ENCODE measurements at regions not wholly inside any gene's neighbourhood (a gene's known extent, or its start where the extent isn't known, plus 50 kb on each side); places are given as distances from the start of the nearest gene placed in this dataset.

DNA sequence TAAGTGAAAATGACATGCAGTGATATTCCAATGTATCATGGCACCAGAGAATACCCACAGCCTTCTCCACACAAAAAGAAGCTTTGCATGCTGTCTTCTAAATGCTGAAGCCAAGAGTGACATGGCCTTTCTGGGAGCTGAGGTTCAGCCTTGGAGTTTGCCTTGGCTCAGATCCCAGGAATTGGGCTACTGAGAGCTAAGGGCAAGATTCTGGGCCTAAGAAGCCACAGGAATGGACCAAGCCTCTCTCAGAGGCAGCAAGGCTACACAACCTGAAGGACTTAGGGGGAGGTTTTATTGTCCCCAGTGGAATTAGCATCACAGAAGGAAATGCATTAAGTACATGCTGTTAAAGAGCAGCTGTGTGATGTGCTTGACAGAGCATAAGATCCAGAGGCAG is 1078.5 kb downstream of the TUSC7 start:
- POLR2A ChIA-PET (ENCODE audit: unreplicated experiment) = no interaction called here
- H4K20me1 ChIP-seq (ENCODE audit: low read length) = no peaks in the 10 kb centered on the region
- H3K36me3 ChIP-seq (ENCODE audit: low read depth, low read length) = no peaks in the 10 kb centered on the region
- no peak overlapping the region for H3K4me3 ChIP-seq (ENCODE audit: low read length)
- no TSS peak for BruUV-seq (replicated peaks)
- no peak overlapping the region for H2AFZ ChIP-seq (ENCODE audit: low read length)
- CTCF ChIA-PET = no interaction called here
- H3K9me2 ChIP-seq (replicated peaks; ENCODE audit: low read length) = no peaks in the 10 kb centered on the region
- ATAC-seq (no peak), DNase-seq (peak; percentile 5)
- H3K27ac ChIP-seq (ENCODE audit: low read length) = no peak overlapping the region
- H3K9me3 ChIP-seq (ENCODE audit: low read length) = peaks cover 14% of the 10 kb centered on the region; the same call in 1 of the 2 replicates
- H3K4me2 ChIP-seq (ENCODE audit: low read length) = no peak overlapping the region
- no peak for TF ChIP-seq EZH2phosphoT487 (IDR thresholded peaks at IDR 0.05; ENCODE audit: borderline replicate concordance, low read length)
- TF ChIP-seq CTCF (conservative IDR thresholded peaks at IDR 0.05; ENCODE audit: low read depth, low read length) = no peak
- TF ChIP-seq EZH2 (IDR thresholded peaks at IDR 0.05; ENCODE audit: low read length, unreplicated experiment) = no peak
- no peaks in the 10 kb centered on the region for H3K4me1 ChIP-seq (ENCODE audit: insufficient read depth, low read length)
- no peaks in the 10 kb centered on the region for H3K27me3 ChIP-seq (ENCODE audit: low read length)
- H3K79me2 ChIP-seq (ENCODE audit: low read length) = no peaks in the 10 kb centered on the region
- intact Hi-C loops (cut with micrococcal nuclease) = no loop called here
- H3F3A ChIP-seq (ENCODE audit: low read length, unreplicated experiment) = no peaks in the 10 kb centered on the region
- H3K9ac ChIP-seq (ENCODE audit: low read length) = no peak overlapping the region

DNA sequence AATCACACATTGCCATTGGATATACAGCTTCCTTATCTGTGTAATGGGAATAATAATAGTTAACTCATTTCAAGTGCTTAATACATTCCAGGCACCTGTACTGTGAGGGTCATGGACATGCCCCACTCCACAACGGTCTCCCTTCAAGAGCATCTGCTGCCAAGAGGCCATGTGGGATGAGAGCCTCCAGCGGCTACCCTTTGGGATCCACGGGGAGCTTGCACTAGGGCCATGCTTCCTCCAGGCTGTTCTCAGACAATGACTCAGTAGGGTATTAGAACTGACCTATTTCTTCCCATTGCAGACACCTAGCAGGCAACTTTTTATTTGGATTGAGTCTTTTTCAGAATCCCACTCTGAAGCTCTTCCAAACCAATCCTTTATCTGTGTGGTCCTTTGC is 1078.9 kb downstream of the TUSC7 start:
- Histone ChIP-seq H3K79me2 (ENCODE audit: low read length) (no peaks in the 10 kb centered on the region), H3K4me2 (ENCODE audit: low read length) (no peak overlapping the region), H3K27me3 (ENCODE audit: low read length) (no peaks in the 10 kb centered on the region), H3K9ac (ENCODE audit: low read length) (no peak overlapping the region), H3K4me3 (ENCODE audit: low read length) (no peak overlapping the region), H3K36me3 (ENCODE audit: low read depth, low read length) (no peaks in the 10 kb centered on the region), H3K9me3 (ENCODE audit: low read length) (peaks cover 14% of the 10 kb centered on the region; the same call in 1 of the 2 replicates), H2AFZ (ENCODE audit: low read length) (no peak overlapping the region), H3K4me1 (ENCODE audit: insufficient read depth, low read length) (no peaks in the 10 kb centered on the region), H4K20me1 (ENCODE audit: low read length) (no peaks in the 10 kb centered on the region), H3K27ac (ENCODE audit: low read length) (no peak overlapping the region), H3K9me2 (replicated peaks; ENCODE audit: low read length) (no peaks in the 10 kb centered on the region), H3F3A (ENCODE audit: low read length, unreplicated experiment) (no peaks in the 10 kb centered on the region)
- BruUV-seq (replicated peaks) = no TSS peak
- ATAC-seq (no peak), DNase-seq (no peak)
- POLR2A ChIA-PET (ENCODE audit: unreplicated experiment) = no interaction called here
- TF ChIP-seq CTCF (conservative IDR thresholded peaks at IDR 0.05; ENCODE audit: low read depth, low read length) (no peak), EZH2 (IDR thresholded peaks at IDR 0.05; ENCODE audit: low read length, unreplicated experiment) (no peak), EZH2phosphoT487 (IDR thresholded peaks at IDR 0.05; ENCODE audit: borderline replicate concordance, low read length) (no peak)
- intact Hi-C loops (cut with micrococcal nuclease) = no loop called here
- CTCF ChIA-PET = no interaction called here

- H3K4me1 ChIP-seq (ENCODE audit: insufficient read depth, low read length) = no peaks in the 10 kb centered on the region
- H2AFZ ChIP-seq (ENCODE audit: low read length) = no peak overlapping the region
- no peak overlapping the region for H3K9ac ChIP-seq (ENCODE audit: low read length)
- no TSS peak for BruUV-seq (replicated peaks)
- no peaks in the 10 kb centered on the region for H4K20me1 ChIP-seq (ENCODE audit: low read length)
- POLR2A ChIA-PET (ENCODE audit: unreplicated experiment) = no interaction called here
- TF ChIP-seq EZH2 (IDR thresholded peaks at IDR 0.05; ENCODE audit: low read length, unreplicated experiment) (no peak), CTCF (conservative IDR thresholded peaks at IDR 0.05; ENCODE audit: low read depth, low read length) (no peak), EZH2phosphoT487 (IDR thresholded peaks at IDR 0.05; ENCODE audit: borderline replicate concordance, low read length) (no peak)
- H3K4me3 ChIP-seq (ENCODE audit: low read length) = no peak overlapping the region
- H3F3A ChIP-seq (ENCODE audit: low read length, unreplicated experiment) = no peaks in the 10 kb centered on the region
- H3K9me2 ChIP-seq (replicated peaks; ENCODE audit: low read length) = no peaks in the 10 kb centered on the region
- H3K27me3 ChIP-seq (ENCODE audit: low read length) = no peaks in the 10 kb centered on the region
- no peaks in the 10 kb centered on the region for H3K79me2 ChIP-seq (ENCODE audit: low read length)
- intact Hi-C loops (cut with micrococcal nuclease) = no loop called here
- CTCF ChIA-PET = no interaction called here
- DNase-seq = no peak
- H3K9me3 ChIP-seq (ENCODE audit: low read length) = peaks cover 12% of the 10 kb centered on the region; the same call in 1 of the 2 replicates
- no peak overlapping the region for H3K4me2 ChIP-seq (ENCODE audit: low read length)
- no peaks in the 10 kb centered on the region for H3K36me3 ChIP-seq (ENCODE audit: low read depth, low read length)
- no peak for ATAC-seq
- no peak overlapping the region for H3K27ac ChIP-seq (ENCODE audit: low read length)
These were observed 1080.8 kb downstream of the TUSC7 start for GRCh38 chr3:117790235-117790987.

Measured in PC-3 (cell line).